T-cell (primary cell): ENCODE measurements at regions not wholly inside any gene's neighbourhood (a gene's known extent, or its start where the extent isn't known, plus 50 kb on each side); places are given as distances from the start of the nearest gene placed in this dataset.

Source experiments
- ATAC-seq, 4 experiments: fragments of 200-7000 bp in 3 of 4; fragments of 150-1000 bp in 1 of 4; cut with Tn5 transposase; replicated peaks in 1 of 4; 1 replicate in 3 of 4; 2 replicates in 1 of 4; pipeline ENCODE4 v1.10.0; 2021; ENCODE audit warnings: moderate library complexity in 3 of 4, mild to moderate bottlenecking in 2 of 4, moderate number of reproducible peaks in 1 of 4
- CTCF ChIA-PET, 2 donors: fragments of 300-600 bp; sonication (Branson Sonifier 250); formaldehyde crosslinking; loops; one replicate each; lab custom pipeline; 2022; ENCODE audit warnings: antibody characterized with exemption in 2 of 2; lab: Charles Lee
- POLR2A ChIA-PET, 2 donors: fragments of 300-600 bp; sonication (Branson Sonifier 250); formaldehyde crosslinking; loops; one replicate each; lab custom pipeline; 2022; ENCODE audit warnings: antibody characterized with exemption in 2 of 2; lab: Charles Lee
- DNase-seq, 35 experiments: peaks; one replicate each; pipeline versions ENCODE4 v3.0.0 to v3.0.0-alpha.2; 2013 to 2023
- H3K27ac ChIP-seq: one replicate; pipeline ENCODE4 v1.5.1; 2013; ENCODE audit warnings: low read length
- H3K27me3 ChIP-seq, 2 experiments: replicated peaks in 1 of 2; 1 replicate in 1 of 2; 2 replicates in 1 of 2; pipeline versions ENCODE4 v1.6.1 to v1.7.0; 2013; ENCODE audit warnings: low read length in 1 of 2, mixed read lengths in 1 of 2; ENCODE audit not compliant: control insufficient read depth in 2 of 2, insufficient read depth in 2 of 2; ENCODE audit errors: extremely low read depth in 1 of 2
- H3K36me3 ChIP-seq, 2 donors: 1 replicate in 1 of 2; 2 replicates in 1 of 2; pipeline versions ENCODE4 v1.6.1 to v1.7.0; 2013; ENCODE audit warnings: low read length in 1 of 2; ENCODE audit not compliant: control insufficient read depth in 2 of 2, insufficient read depth in 1 of 2; ENCODE audit errors: extremely low read depth in 1 of 2
- H3K4me1 ChIP-seq, 2 experiments: 1 replicate in 1 of 2; 2 replicates in 1 of 2; pipeline versions ENCODE4 v1.6.1 to v1.7.0; 2013; ENCODE audit warnings: low read length in 2 of 2, mixed read lengths in 1 of 2; ENCODE audit not compliant: insufficient read depth in 2 of 2, control insufficient read depth in 1 of 2; ENCODE audit errors: extremely low read depth in 1 of 2
- H3K4me3 ChIP-seq, 2 donors: 1 replicate in 1 of 2; 2 replicates in 1 of 2; pipeline versions ENCODE4 v1.5.1 to v1.7.0; 2013; ENCODE audit warnings: mild to moderate bottlenecking in 2 of 2, low read length in 1 of 2, moderate library complexity in 1 of 2; ENCODE audit not compliant: control insufficient read depth in 1 of 2; ENCODE audit errors: extremely low read depth in 1 of 2
- H3K9me3 ChIP-seq: 2 replicates; pipeline ENCODE4 v1.7.0; 2013
- H3K27ac Mint-ChIP-seq, 2 donors: one replicate each; pipeline ENCODE4 v1.8.0; 2020 to 2021; ENCODE audit warnings: mild to moderate bottlenecking in 2 of 2, mixed read lengths in 2 of 2
- H3K27me3 Mint-ChIP-seq, 2 donors: one replicate each; pipeline ENCODE4 v1.8.0; 2021 to 2022; ENCODE audit warnings: mixed read lengths in 2 of 2
- H3K36me3 Mint-ChIP-seq: one replicate; pipeline ENCODE4 v1.8.0; 2021; ENCODE audit warnings: mixed read lengths
- H3K4me1 Mint-ChIP-seq, 3 donors: one replicate each; pipeline ENCODE4 v1.8.0; 2020 to 2022; ENCODE audit warnings: mixed read lengths in 3 of 3, mild to moderate bottlenecking in 1 of 3
- H3K4me3 Mint-ChIP-seq, 3 donors: one replicate each; pipeline ENCODE4 v1.8.0; 2020 to 2022; ENCODE audit warnings: mild to moderate bottlenecking in 3 of 3, mixed read lengths in 3 of 3, moderate library complexity in 3 of 3
- H3K9me3 Mint-ChIP-seq, 3 donors: one replicate each; pipeline ENCODE4 v1.8.0; 2020 to 2022; ENCODE audit warnings: mixed read lengths in 3 of 3
- WGBS: methylation state at CpG from one replicate; pipeline ENCODE4 v1.1.5; 2013; ENCODE audit warnings: missing lambda C conversion rate; ENCODE audit not compliant: insufficient coverage; 5-methylcytosine and 5-hydroxymethylcytosine counted together

GRCh38 chr11:123247813-123248379 is 52.8 kb upstream of the CLMP start:
- POLR2A ChIA-PET, result no interaction called here

GRCh38 chr11:123247496-123247799 is 52.4 kb upstream of the CLMP start:
- CTCF ChIA-PET, result interaction anchor here (0.5 to 3.0 kb wide), 30 partner anchors 9 to 384 kb away, joined by 3 to 40 read pairs (median 6); partner anchors contain the start of gene HSPA8 (in 1 of the 2)
- H3K36me3 Mint-ChIP-seq, result no peaks in the 10 kb centered on the region
- peaks cover 10 to 14% of the 10 kb centered on the region in 2 donors for H3K27me3 Mint-ChIP-seq
- DNase-seq (no peak), ATAC-seq (no peak)
- WGBS, result no CpG with 5 or more reads among the region's 3 CpGs
- no peak overlapping the region for H3K27ac Mint-ChIP-seq
- H3K4me1 ChIP-seq, result peaks cover 0 to 4% of the 10 kb centered on the region in 2 experiments
- no peak overlapping the region for H3K4me3 Mint-ChIP-seq
- POLR2A ChIA-PET, result interaction anchor here (0.6 to 0.9 kb wide), 3 partner anchors 144 to 185 kb away, joined by 3 to 5 read pairs (median 3); partner anchors contain the start of gene HSPA8 (in 1 of the 2)
- peaks cover 0 to 6% (median 4%) of the 10 kb centered on the region in 3 donors for H3K4me1 Mint-ChIP-seq
- no peak overlapping the region for H3K4me3 ChIP-seq
- H3K27me3 ChIP-seq, result peaks cover 0 to 6% of the 10 kb centered on the region in 2 experiments
- H3K9me3 ChIP-seq, result no peaks in the 10 kb centered on the region
- no peaks in the 10 kb centered on the region for H3K36me3 ChIP-seq
- no peaks in the 10 kb centered on the region for H3K9me3 Mint-ChIP-seq
- H3K27ac ChIP-seq, result no peak overlapping the region

More at GRCh38 chr11:123247813-123248379, 52.8 kb upstream of the CLMP start:
- no peak for DNase-seq
- H3K27ac Mint-ChIP-seq, result no peak overlapping the region
- no peaks in the 10 kb centered on the region for H3K9me3 ChIP-seq
- H3K36me3 ChIP-seq, result no peaks in the 10 kb centered on the region
- H3K4me1 ChIP-seq, result peaks cover 0 to 4% of the 10 kb centered on the region in 2 experiments
- CTCF ChIA-PET, result interaction anchor here (0.6 to 3.0 kb wide), 22 partner anchors 12 to 384 kb away, joined by 3 to 40 read pairs (median 7); no protein-coding TSS in a partner anchor
- no peaks in the 10 kb centered on the region for H3K9me3 Mint-ChIP-seq
- H3K36me3 Mint-ChIP-seq, result no peaks in the 10 kb centered on the region
- peaks cover 10 to 14% of the 10 kb centered on the region in 2 donors for H3K27me3 Mint-ChIP-seq
- no peak overlapping the region for H3K4me3 ChIP-seq
- H3K27ac ChIP-seq, result no peak overlapping the region
- H3K27me3 ChIP-seq, result peaks cover 0 to 7% of the 10 kb centered on the region in 2 experiments
- 35% methylated on average over 3 of the region's 6 CpGs for WGBS
- no peak for ATAC-seq
- H3K4me3 Mint-ChIP-seq, result no peak overlapping the region
- H3K4me1 Mint-ChIP-seq, result peaks cover 0 to 6% (median 4%) of the 10 kb centered on the region in 3 donors

GRCh38 chr11:123246749-123247495 is 51.9 kb upstream of the CLMP start:
- Histone ChIP-seq H3K36me3 (no peaks in the 10 kb centered on the region), H3K4me3 (no peak overlapping the region), H3K9me3 (no peaks in the 10 kb centered on the region), H3K27ac (no peak overlapping the region), H3K27me3 (peaks cover 0 to 5% of the 10 kb centered on the region in 2 experiments), H3K4me1 (peaks cover 0 to 4% of the 10 kb centered on the region in 2 experiments)
- Mint-ChIP-seq H3K27me3 (peaks cover 10 to 14% of the 10 kb centered on the region in 2 donors), H3K27ac (no peak overlapping the region), H3K9me3 (no peaks in the 10 kb centered on the region), H3K36me3 (no peaks in the 10 kb centered on the region), H3K4me1 (peaks cover 0 to 6% (median 4%) of the 10 kb centered on the region in 3 donors), H3K4me3 (no peak overlapping the region)
- ChIA-PET CTCF (interaction anchor here (0.5 to 3.0 kb wide), 32 partner anchors 9 to 383 kb away, joined by 3 to 40 read pairs (median 6); partner anchors contain the start of gene HSPA8 (in 1 of the 2)), POLR2A (interaction anchor here (0.6 to 0.9 kb wide), 4 partner anchors 45 to 185 kb away, joined by 3 to 6 read pairs (median 4); partner anchors contain the start of gene HSPA8 (in 1 of the 2))
- 8% methylated on average over 11 of the region's 13 CpGs for WGBS
- ATAC-seq (peak; percentile 83 to 90 (median 87)), DNase-seq (peak; percentile 47 to 88 (median 76))

GRCh38 chr11:123245567-123245966 is 50.5 kb upstream of the CLMP start:
- Histone ChIP-seq H3K4me3 (no peak overlapping the region), H3K27me3 (peaks cover 0 to 5% of the 10 kb centered on the region in 2 experiments), H3K9me3 (no peaks in the 10 kb centered on the region), H3K4me1 (peaks cover 0 to 4% of the 10 kb centered on the region in 2 experiments), H3K27ac (no peak overlapping the region), H3K36me3 (no peaks in the 10 kb centered on the region)
- ChIA-PET POLR2A (no interaction called here), CTCF (interaction anchor here (0.6 to 2.7 kb wide), 8 partner anchors 12 to 1373 kb away, joined by 3 to 40 read pairs (median 8); no protein-coding TSS in a partner anchor)
- H3K4me3 Mint-ChIP-seq, result no peak overlapping the region
- no peak overlapping the region for H3K27ac Mint-ChIP-seq
- peaks cover 10 to 14% of the 10 kb centered on the region in 2 donors for H3K27me3 Mint-ChIP-seq
- H3K9me3 Mint-ChIP-seq, result no peaks in the 10 kb centered on the region
- ATAC-seq (no peak), DNase-seq (no peak)
- peaks cover 0 to 6% (median 4%) of the 10 kb centered on the region in 3 donors for H3K4me1 Mint-ChIP-seq
- WGBS, result 100% methylated on average over 2 of the region's 6 CpGs
- H3K36me3 Mint-ChIP-seq, result no peaks in the 10 kb centered on the region
